GM21723 (cell line): ENCODE measurements at regions not wholly inside any gene's neighbourhood (a gene's known extent, or its start where the extent isn't known, plus 50 kb on each side); places are given as distances from the start of the nearest gene placed in this dataset.
"Not testable (repeated sequence)": the region's sequence is repeated elsewhere in the genome, so short reads cannot be mapped to it uniquely, and the experiment has no call there.

Experiments
- ATAC-seq: cut with Tn5 transposase; IDR thresholded peaks from one replicate; pipeline ENCODE4 v1.9.1; 2021; ENCODE audit warnings: mild to moderate bottlenecking, moderate library complexity; ENCODE audit not compliant: unreplicated experiment

GRCh38 chr6:8821981-8822381, 386.6 kb upstream of the SLC35B3 start:
- ATAC-seq: no peak

- no peak for ATAC-seq
Observed at GRCh38 chr6:8820313-8820712, 385.0 kb upstream of the SLC35B3 start.

- ATAC-seq: no peak
Observed at GRCh38 chr6:8819446-8819845, 384.1 kb upstream of the SLC35B3 start.

DNA sequence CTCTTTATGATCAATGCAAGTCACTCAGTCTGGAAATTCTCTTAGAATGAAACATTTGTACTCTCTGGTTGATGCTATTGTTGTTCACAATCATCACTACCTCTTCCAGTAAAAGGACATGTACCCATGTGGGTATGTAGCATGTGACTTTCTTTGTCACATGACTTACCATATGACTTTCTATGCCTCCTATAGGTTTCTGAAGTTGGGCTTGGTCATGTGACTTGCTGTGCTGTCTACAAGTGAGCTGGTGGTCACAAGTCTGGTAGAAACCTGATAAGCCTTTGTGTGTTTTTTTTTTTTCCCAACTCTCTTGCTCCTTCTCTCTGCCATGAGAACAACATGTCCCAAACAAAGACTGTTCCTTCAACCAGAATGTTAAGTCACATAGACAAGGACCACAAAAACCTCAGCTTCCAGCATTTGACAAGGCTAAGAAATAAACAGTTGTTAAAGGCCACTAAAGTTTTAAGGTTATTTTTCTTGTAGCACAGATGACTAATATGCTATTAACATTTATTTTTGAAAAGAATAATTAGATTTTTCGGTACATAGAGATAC, 379.2 kb upstream of the SLC35B3 start:
- no peak for ATAC-seq

- no peak for ATAC-seq
Observed at GRCh38 chr6:8810325-8810724, 375.0 kb upstream of the SLC35B3 start.

DNA sequence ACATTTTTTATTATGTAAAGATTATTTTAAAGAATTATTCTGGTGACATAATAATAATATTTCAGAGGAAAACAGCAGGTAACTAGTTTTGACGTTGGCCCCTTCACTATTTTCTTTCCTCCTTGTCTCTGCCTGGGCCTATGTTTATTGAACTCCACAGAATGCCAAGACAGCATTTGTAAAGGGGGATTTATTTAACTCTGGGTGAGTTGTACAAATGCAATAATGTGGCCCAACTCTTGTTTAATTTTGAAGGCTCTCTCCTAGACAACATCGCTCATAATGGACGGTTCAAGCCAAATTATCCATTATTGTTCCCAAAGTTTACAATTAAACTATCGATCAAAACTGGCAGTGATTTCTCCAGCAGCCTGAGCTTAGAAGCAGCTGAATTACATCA, 374.3 kb upstream of the SLC35B3 start:
- no peak for ATAC-seq

DNA sequence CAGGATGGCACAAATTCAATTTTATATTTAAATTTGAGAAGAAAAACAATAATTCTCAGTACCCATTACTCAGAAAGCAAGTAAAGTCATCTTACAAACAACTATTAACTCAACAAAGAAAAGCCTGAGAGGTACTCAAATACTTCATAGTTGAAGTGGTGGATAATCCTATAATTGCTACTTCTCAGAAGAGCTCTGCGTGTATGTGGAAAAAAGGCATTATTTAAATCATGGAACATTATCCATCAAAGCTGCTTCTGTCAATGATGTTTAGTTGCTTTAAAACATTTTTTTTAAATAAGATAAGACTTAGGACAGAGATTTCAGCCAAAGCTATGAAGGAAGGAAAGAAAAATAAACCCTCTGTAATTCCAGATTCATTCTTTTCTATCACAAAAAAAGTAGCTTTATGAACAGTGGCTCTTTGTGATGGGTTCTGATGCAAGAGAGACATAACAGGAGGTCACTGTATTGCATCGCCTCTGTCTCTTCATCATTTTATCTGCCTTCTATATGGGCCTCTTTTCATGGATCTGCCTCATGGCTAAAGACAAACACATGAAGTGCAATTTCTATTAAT, 367.9 kb upstream of the SLC35B3 start:
- no peak for ATAC-seq

GRCh38 chr6:8802397-8802796, 367.1 kb upstream of the SLC35B3 start:
- not testable (repeated sequence) for ATAC-seq

DNA sequence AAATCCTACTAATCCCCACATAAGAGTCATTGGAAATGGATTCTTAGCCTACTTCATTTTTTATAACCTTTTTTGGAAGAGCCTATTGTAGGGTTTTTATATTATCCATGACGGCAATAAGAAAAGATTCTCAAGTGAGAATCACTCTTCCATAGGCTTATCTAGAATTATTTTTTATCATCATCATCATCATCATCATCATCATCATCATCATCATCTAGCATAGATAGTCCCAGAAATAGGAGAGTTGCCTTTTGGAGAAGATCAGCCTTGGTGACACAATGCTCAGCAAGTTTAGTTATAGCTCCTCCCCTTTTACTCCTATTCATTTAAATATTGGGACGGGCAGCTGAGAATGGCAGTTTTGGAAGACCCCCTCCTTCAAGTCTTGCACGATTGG, 359.1 kb upstream of the SLC35B3 start:
- ATAC-seq: no peak

DNA sequence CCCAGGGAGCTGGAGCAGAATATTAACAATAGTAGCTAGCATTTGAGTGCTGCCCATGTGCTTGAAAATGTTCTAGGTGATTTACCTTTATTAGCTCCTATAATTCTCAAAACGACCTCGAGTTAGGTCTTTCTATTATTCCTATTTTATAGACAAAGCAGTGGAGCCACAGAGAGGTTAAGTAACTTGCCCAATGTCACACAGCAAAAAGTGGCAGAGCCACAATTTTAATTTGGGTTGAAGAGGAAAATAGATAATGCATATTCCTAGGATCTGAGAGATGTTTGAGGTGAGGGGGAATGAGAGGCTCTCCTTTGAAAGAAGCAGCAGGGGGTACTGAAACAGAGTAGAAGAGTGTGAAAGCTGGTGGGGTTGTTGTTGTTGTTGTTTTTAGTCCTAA, 354.5 kb upstream of the SLC35B3 start:
- no peak for ATAC-seq

GRCh38 chr6:8785223-8785622, 349.9 kb upstream of the SLC35B3 start:
- ATAC-seq: no peak

DNA sequence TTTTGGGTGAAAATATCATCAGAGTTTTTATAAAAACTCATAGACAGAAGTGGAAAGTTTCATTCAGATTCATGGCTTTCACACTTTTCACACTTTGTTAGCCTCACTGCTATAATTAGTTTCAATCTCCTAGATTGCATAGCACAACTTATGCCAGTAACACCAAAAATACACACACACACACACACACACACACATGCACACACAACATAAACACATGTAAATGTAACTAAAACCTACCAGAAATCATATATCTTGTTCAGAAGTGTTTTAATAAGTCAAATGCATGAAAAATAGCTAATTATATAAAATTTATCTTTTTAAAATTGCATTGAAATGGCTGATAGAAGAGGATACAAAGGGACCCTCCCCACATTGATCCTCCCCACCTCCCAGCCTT, 347.8 kb upstream of the SLC35B3 start:
- ATAC-seq: no peak

- no peak for ATAC-seq
Observed at GRCh38 chr6:8780653-8781052, 345.3 kb upstream of the SLC35B3 start.

DNA sequence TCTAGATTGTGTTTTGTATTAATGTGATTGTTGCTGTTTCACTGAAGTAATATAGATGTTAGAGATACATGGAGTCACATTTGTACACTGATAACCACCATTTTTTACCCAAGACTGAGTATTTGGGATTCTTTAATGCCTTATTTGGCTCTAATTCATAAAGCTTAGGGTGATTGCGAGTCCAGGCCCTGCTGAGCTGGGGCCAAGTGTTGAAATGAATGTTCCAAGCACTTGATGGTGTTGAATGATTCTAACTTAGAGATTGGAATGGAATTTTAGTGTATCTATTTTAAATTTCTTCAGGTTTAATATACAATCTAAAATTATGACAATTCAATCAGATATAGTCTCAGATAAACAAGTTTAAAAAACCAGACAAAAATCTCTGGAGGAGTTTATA, 329.4 kb upstream of the SLC35B3 start:
- ATAC-seq: no peak

- ATAC-seq: no peak
Observed at GRCh38 chr6:8760951-8761350, 325.6 kb upstream of the SLC35B3 start.

DNA sequence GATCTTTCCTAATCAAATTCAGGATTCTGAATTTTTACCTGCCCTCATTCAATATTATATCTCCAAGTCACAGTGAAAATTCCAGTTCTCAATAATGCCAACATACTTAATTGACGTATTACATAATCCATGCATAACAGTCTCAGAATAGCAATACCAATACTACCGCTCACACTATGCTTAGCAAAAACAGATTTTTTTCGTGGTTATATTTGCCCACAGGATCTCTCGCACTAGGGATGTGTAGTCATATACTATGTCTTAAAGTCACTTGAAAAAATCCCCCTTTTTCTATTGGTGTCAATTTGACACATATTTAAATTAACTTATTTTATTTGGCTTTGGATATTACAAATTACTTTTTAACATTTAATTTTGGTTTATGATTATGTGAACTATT, 323.1 kb upstream of the SLC35B3 start:
- no peak for ATAC-seq

- no peak for ATAC-seq
Observed at GRCh38 chr6:8750627-8751026, 315.3 kb upstream of the SLC35B3 start.

DNA sequence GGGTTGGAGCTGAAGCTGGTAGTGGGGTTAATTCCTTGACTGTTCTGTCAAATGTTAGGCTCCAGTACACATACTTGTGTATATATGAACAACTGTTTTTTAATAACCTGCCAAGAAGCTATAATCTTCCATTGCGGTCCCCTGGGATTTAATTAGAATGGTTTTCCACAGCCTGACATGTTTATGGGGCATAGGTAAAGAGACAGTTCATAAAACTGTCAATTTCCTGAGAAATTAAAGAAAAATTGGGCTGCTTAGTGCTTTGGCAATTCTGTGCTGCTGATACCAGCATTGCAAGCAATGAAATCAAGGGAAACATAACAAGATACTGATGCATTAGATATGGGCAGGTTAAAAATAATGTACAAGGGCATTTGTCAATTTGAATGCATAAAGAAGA, 314.1 kb upstream of the SLC35B3 start:
- no peak for ATAC-seq

GRCh38 chr6:8743170-8743745, 307.9 kb upstream of the SLC35B3 start:
- ATAC-seq: peak; percentile 77

- no peak for ATAC-seq
Observed at GRCh38 chr6:8739454-8739853, 304.1 kb upstream of the SLC35B3 start.

GRCh38 chr6:8738951-8739350, 303.6 kb upstream of the SLC35B3 start:
- no peak for ATAC-seq

GRCh38 chr6:8736156-8736895, 301.0 kb upstream of the SLC35B3 start:
- no peak for ATAC-seq
